ENCODE measurements at regions not wholly inside any gene's neighbourhood (a gene's known extent, or its start where the extent isn't known, plus 50 kb on each side); places are given as distances from the start of the nearest gene placed in this dataset.

GRCh38 chr12:124517260-124518050 lies 50.0 kb downstream of the NCOR2 start:
- DNase-seq (ENCODE audit: low read depth) = peak; percentile 77

GRCh38 chr12:124516850-124517249 lies 50.6 kb downstream of the NCOR2 start:
- no peak for DNase-seq (ENCODE audit: low read depth)

DNA sequence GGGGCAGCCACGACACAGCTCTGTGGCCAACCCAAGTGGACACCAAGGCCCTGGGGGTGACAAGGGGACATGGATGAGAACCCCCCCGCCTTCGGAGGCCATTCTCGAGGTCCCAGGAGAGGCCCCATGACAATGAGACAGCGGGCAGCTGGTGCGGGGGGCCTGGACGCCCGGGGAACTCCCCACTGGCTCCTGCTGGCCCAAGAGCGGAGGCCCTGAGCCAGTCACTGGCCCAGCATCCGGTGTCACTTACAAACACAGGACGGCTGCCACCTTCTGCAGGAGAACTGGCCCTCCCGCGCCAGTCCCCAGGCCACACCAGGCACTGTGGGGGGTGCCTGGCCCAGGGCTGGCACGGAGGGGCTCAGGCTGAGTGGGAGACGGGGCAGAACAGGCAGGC lies 51.4 kb downstream of the NCOR2 start:
- DNase-seq (ENCODE audit: low read depth) = peak; percentile 66

DNA sequence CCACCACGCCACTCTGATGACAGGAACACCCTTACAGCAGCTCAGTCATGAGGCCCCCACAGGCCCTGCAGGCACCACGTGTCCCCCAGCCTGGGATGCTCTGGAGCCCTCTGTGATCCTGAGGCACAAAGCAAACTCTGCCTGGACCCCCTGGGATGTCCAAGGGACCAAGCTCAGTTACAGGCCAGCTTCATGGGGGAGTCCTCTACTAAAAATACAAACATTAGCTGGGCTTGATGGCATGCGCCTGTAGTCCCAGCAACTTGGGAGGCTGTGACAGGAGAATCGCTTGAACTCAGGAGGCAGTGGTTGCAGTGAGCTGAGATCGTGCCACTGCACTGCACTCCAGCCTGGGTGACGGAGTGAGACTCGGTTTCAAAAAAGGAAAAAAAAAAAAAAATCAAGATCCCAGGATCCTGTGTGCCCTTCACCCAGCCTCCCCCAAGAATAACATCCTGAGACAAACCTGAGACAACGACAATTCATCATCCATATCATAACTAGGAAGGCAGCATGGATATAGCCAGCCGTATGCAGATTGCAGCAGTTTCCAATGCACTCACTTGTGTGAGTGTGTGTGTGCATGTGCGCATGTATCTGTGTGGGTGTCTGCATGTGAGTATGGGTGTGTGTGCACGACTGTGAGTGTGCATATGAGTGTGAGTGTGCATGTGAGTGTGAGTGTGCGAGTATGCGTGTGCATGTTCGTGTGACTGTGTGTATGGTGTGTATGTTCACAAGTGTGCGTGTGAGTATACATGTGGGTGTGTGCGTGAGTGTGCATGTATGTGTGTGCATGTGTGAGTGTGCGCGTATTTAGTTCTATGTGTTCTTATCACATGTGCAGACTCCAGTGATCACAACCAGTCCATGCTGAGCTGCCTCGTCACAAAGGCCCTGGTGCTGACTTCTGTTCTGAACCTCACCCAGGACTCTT lies 52.1 kb downstream of the NCOR2 start:
- DNase-seq (ENCODE audit: low read depth) = no peak

DNA sequence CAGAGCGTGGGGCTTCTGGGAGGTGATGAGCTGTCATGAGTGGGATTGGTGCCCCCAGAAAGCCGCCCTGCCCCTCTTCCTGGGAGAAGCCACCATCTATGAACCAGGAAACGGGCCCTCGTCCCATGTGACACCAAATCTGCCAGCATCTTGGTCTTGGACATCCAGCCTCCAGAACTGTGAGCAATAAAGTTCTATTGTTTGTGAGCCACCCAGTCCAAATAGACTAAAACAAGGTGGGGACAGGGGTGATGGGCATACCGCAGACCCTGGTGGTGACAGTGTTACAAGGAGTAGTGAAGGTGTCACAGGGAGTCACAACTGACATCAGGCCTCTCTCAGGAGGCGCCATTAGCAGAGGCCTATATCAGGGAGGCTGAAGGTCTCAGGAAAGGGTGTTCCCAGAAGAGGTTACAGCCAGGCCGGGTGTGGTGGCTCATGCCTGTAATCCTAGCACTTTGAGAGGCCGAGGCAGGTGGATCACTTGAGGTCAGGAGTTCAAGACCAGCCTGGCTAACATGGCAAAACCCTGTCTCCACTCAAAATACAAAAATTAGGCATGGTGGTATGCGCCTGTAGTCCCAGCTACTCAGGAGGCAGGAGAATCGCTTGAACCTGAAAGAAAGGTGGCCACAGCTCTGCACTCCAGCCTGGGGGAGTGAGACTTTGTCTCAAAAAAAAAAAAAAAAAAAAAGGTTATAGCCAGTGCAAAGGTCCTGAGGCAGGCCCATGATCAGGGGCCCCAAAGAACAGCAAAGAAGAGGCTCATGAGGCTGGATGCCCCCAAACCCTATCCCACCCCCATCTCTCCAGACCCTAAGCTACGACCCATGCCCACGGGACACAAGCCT lies 53.0 kb downstream of the NCOR2 start:
- DNase-seq (ENCODE audit: low read depth) = no peak

DNA sequence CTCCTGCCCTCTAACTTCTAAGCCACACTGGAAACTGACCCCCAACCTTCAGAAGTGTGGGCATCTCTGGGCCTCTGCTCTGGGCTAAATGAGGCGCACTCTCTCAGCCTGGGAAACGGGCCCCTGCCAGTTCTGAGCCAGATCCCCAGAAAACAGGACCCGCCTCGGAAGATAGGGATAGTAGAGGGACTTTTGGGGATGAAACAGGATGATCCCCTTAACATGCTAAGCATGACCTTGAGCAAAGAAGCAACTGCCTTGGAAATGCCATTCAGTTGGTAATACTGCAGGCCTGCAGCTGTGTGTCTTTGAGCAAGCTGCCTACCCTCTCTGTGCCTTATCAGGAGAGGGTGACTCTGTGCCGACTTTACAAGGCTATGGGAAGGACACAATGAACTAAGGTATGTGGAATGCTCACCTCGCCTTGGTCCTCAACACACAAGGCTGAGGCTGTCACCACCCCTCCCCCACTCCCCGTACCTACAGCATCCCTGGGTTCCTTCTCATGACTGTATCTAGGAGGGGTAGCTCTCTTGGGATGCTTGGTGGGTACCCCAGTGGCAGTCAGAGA lies 54.0 kb downstream of the NCOR2 start:
- no peak for DNase-seq (ENCODE audit: low read depth)

GRCh38 chr12:124512667-124513296 lies 54.6 kb downstream of the NCOR2 start:
- peak; percentile 97 for DNase-seq (ENCODE audit: low read depth)

DNA sequence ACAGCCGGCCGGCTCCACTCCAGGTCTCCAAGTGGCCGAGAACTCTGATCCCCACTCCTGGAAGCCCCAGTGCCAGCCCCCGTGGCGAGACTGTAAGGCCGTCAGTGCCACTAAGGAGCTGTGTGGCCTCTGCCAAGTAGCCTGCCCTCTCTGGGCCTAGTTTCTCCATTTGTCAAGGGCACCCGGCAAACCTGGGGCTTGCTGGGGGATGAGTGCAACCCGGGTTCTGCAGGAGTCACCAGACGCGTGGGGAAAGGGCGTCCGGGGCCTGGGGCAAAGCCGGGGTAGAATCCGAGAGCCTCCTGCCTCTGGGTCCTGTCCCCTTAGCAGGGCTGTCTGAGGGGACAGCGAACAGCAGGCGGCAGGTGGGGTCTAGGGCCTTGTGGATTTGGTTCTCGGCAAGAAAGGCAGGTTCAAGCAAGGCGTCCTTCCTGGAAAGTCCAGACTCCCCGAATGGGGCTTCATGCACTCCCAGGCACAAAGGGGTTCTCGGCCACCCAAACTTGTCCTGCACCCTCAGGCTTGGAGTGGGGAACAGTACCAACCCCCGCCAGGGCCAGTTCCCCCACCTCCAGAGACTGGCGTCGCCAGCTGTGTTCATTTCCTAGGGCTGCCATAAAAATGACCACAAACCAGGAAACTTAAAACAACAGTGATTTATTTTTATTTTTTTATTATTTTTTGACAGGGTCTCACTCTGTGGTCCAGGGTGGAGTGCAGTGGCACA lies 56.0 kb downstream of the NCOR2 start:
- DNase-seq (ENCODE audit: low read depth) = no peak

DNA sequence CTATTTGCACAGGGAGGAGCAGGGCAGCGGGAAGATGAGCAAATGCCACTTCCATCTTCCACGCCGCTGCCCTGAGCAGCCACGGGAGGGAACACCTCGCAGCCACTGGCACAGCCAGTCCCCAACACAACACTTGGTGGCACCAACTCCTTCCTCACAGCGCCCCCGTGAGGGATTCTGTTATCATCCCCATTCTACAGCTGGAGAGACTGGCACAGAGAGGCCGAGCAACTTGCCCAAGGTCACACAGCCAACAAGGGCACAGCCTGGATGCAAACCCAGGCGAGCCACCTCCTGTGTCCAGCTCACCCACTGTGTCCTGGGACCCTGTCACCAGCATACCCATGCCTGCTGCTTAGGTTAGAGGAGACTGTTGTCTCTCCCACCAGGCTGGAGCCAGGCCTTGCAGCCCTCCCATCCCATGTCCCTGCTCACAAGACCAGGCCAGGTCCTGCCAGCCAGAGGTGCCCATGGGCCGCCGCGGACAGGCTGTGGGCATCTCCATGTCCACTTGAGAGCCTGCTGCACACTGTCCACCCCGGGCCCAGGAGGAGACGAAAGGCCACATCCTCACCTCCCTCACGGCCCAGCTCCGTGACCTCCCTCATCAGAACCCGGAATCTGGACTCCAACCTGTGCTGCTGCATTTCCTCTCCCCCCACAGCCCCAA lies 57.0 kb downstream of the NCOR2 start:
- peak; percentile 71 for DNase-seq (ENCODE audit: low read depth)

GRCh38 chr12:124509676-124510300 lies 57.6 kb downstream of the NCOR2 start:
- peak; percentile 95 for DNase-seq (ENCODE audit: low read depth)

GRCh38 chr12:124509300-124509675 lies 58.1 kb downstream of the NCOR2 start:
- DNase-seq (ENCODE audit: low read depth) = no peak

GRCh38 chr12:124508381-124509079 lies 58.9 kb downstream of the NCOR2 start:
- peak; percentile 84 for DNase-seq (ENCODE audit: low read depth)

- DNase-seq (ENCODE audit: low read depth) = peak; percentile 73
These were observed 60.0 kb downstream of the NCOR2 start for GRCh38 chr12:124507188-124508109.

DNA sequence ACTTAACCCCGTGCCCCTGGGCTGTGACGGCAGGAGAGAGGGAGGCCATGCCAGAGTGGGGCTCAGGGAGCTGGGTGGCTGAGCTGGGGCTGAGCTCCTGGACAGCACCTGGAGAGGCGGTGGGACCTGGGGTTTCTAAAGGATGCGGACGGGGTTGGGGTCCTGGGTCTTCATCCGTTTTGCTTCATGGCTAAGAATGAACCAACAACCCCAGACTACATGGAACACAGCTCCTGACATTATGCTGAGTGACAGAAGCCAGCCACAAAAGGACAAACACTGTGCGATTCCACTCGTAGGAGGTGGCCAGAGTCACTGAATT lies 60.6 kb downstream of the NCOR2 start:
- no peak for DNase-seq (ENCODE audit: low read depth)

DNA sequence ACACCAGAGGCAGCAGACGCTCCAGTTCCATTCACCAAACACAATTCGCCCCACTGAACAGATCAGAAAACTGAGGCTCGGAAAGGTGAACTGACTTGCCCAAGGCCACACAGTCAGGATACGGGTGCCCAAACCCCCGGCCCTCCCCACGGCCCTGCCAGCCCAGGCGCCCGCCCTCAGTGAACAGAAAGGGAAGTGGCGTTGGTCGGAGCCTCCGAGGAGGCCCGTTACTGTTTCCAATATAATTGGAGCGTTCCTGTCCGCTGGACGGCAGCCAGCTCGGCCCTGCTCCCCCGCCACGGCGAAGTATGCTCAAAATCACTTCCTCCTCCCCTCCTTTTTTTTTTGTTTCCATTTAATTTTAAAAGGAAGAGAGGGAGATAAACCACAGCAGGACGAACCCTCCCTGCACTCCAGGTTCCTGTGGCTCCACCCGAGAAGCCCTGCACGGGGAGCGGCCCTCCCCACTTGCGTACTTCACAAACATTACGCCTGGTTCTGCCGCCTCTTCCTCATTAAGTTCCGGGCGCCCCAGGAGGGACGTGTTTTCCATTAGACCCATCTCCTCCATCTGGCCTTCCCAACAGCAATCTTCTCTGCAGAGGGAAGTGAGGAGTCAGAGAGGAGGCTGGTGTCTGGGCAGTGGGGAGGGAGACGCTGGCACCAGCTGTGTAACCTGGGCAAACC lies 61.1 kb downstream of the NCOR2 start:
- no peak for DNase-seq (ENCODE audit: low read depth)

GRCh38 chr12:124505001-124505818 lies 62.2 kb downstream of the NCOR2 start:
- no peak for DNase-seq (ENCODE audit: low read depth)

All from myocyte (in vitro differentiated cells).